Neural progenitor cell (in vitro differentiated cells): ENCODE measurements at regions not wholly inside any gene's neighbourhood (a gene's known extent, or its start where the extent isn't known, plus 50 kb on each side); places are given as distances from the start of the nearest gene placed in this dataset.

Experiments used
- DNase-seq: peaks from one replicate; pipeline ENCODE4 v3.0.0-alpha.2; 2016; ENCODE audit warnings: low spot score
- H2AFZ ChIP-seq: fragments of 200-600 bp; sonication (generic); replicated peaks from 2 replicates; pipeline ENCODE4 v1.6.1; 2016; ENCODE audit warnings: antibody characterized with exemption
- H3F3A ChIP-seq: fragments of 200-600 bp; sonication (generic); 2 replicates; pipeline ENCODE4 v1.6.1; 2016; ENCODE audit warnings: antibody characterized with exemption, low read depth
- H3K27ac ChIP-seq: fragments of 200-600 bp; sonication (generic); 2 replicates; pipeline ENCODE4 v1.5.1; 2016; ENCODE audit warnings: mild to moderate bottlenecking
- H3K27me3 ChIP-seq: fragments of 200-600 bp; sonication (generic); 2 replicates; pipeline ENCODE4 v1.6.1; 2016; ENCODE audit warnings: mild to moderate bottlenecking, moderate library complexity
- H3K36me3 ChIP-seq: fragments of 200-600 bp; sonication (generic); 2 replicates; pipeline ENCODE4 v1.5.1; 2016
- H3K4me1 ChIP-seq: fragments of 200-600 bp; sonication (generic); 2 replicates; pipeline ENCODE4 v1.6.1; 2016; ENCODE audit warnings: mixed run types
- H3K4me2 ChIP-seq: fragments of 200-600 bp; sonication (generic); 2 replicates; pipeline ENCODE4 v1.6.1; 2016
- H3K4me3 ChIP-seq: fragments of 200-600 bp; sonication (generic); 2 replicates; pipeline ENCODE4 v1.5.1; 2016
- H3K79me2 ChIP-seq: fragments of 200-600 bp; sonication (generic); 2 replicates; pipeline ENCODE4 v1.6.1; 2016; ENCODE audit warnings: low read depth
- H3K9ac ChIP-seq: fragments of 200-600 bp; sonication (generic); 2 replicates; pipeline ENCODE4 v1.6.1; 2016
- H3K9me3 ChIP-seq: fragments of 200-600 bp; sonication (generic); 2 replicates; pipeline ENCODE4 v1.5.1; 2016; ENCODE audit warnings: low read depth
- H4K20me1 ChIP-seq: fragments of 200-600 bp; sonication (generic); 2 replicates; pipeline ENCODE4 v1.6.1; 2016; ENCODE audit warnings: low read depth
- H3K27ac Mint-ChIP-seq: 3 replicates; pipeline ENCODE4 v1.8.0; 2021; ENCODE audit warnings: mixed read lengths
- H3K27me3 Mint-ChIP-seq: 2 replicates; pipeline ENCODE4 v1.8.0; 2022; ENCODE audit warnings: low read depth, mild to moderate bottlenecking, inconsistent platforms, moderate library complexity, mixed read lengths; ENCODE audit not compliant: insufficient read depth
- H3K36me3 Mint-ChIP-seq: 3 replicates; pipeline ENCODE4 v1.8.0; 2021; ENCODE audit warnings: mixed read lengths
- H3K4me1 Mint-ChIP-seq: 3 replicates; pipeline ENCODE4 v1.8.0; 2021; ENCODE audit warnings: mixed read lengths
- H3K4me3 Mint-ChIP-seq: 3 replicates; pipeline ENCODE4 v1.8.0; 2021; ENCODE audit warnings: mild to moderate bottlenecking, moderate library complexity, mixed read lengths
- H3K9me3 Mint-ChIP-seq: 3 replicates; pipeline ENCODE4 v1.8.0; 2020; ENCODE audit warnings: mixed read lengths
- EZH2 ChIP-seq: fragments of 200-600 bp; sonication (generic); IDR thresholded peaks from 2 replicates; pipeline ENCODE4 v1.6.1; 2017; ENCODE audit warnings: antibody characterized with exemption, mild to moderate bottlenecking, moderate library complexity
- EZH2phosphoT487 ChIP-seq: fragments of 200-600 bp; sonication (generic); IDR thresholded peaks from 2 replicates; pipeline ENCODE4 v1.6.1; 2017; ENCODE audit warnings: antibody characterized with exemption
- TF ChIP-seq, protein P1 (sequence below): fragments of 200-600 bp; sonication (generic); IDR thresholded peaks from 2 replicates; pipeline ENCODE4 v1.5.1; 2017; ENCODE audit warnings: antibody characterized with exemption, mild to moderate bottlenecking

DNA sequence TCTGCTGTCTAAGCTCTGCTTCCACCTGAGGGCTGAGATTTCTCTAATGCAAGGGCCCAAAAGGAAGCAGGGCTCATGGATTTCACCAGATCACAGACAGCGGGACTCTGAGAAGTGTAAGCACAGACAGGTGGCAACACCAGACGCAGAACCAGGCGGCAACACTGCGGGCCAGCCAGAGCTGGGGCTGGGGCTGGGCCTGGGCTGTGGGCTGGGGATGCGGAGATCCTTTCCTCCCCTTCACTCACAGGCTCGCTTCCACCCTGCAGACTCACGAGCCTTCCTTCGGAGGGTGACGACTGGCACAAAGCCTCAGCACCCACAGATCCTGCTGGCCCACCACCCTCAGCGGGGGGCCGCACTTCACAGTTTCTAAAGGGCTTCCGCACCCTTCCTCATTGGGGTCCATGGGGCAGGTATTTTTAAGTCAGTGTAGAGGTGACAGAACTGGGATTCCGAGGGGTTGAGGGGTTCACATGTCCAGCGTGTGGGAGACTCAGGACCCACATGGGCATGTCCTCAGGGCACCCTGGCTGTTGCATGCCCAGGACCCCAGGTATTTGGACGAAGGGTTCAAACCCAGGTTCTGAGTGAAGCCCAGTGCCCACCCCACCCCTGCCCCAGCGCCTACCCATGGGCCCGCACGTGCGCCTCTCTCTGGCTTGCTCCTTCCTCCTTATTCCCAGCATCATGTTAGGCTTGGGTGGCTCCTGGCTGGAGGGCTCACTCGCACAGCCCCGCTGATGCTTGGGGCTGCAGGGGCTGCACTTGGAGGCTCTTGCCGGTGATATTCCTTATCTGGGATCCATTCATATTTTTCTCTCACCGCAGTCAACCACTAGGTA lies 137.3 kb upstream of the GPR12 start:
- no peaks in the 10 kb centered on the region for H3K9me3 Mint-ChIP-seq
- TF ChIP-seq, protein P1, sequence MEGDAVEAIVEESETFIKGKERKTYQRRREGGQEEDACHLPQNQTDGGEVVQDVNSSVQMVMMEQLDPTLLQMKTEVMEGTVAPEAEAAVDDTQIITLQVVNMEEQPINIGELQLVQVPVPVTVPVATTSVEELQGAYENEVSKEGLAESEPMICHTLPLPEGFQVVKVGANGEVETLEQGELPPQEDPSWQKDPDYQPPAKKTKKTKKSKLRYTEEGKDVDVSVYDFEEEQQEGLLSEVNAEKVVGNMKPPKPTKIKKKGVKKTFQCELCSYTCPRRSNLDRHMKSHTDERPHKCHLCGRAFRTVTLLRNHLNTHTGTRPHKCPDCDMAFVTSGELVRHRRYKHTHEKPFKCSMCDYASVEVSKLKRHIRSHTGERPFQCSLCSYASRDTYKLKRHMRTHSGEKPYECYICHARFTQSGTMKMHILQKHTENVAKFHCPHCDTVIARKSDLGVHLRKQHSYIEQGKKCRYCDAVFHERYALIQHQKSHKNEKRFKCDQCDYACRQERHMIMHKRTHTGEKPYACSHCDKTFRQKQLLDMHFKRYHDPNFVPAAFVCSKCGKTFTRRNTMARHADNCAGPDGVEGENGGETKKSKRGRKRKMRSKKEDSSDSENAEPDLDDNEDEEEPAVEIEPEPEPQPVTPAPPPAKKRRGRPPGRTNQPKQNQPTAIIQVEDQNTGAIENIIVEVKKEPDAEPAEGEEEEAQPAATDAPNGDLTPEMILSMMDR = no peak
- TF ChIP-seq EZH2 (no peak), EZH2phosphoT487 (no peak)
- DNase-seq = no peak
- peak overlapping the region; percentile 31 for H3K4me3 Mint-ChIP-seq
- peak overlapping the region; percentile 71 for H3K4me2 ChIP-seq
- no peaks in the 10 kb centered on the region for H3K9me3 ChIP-seq
- no peaks in the 10 kb centered on the region for H3K79me2 ChIP-seq
- H3K4me3 ChIP-seq = no peak overlapping the region
- peaks cover 42% of the 10 kb centered on the region for H3K4me1 Mint-ChIP-seq
- peak overlapping the region; percentile 86 for H3K27ac ChIP-seq
- peaks cover 24% of the 10 kb centered on the region for H3K27me3 Mint-ChIP-seq
- peaks cover 10% of the 10 kb centered on the region for H4K20me1 ChIP-seq
- H3F3A ChIP-seq = peaks cover 31% of the 10 kb centered on the region
- no peaks in the 10 kb centered on the region for H3K27me3 ChIP-seq
- H3K36me3 Mint-ChIP-seq = no peaks in the 10 kb centered on the region
- peak overlapping the region; percentile 82 for H3K27ac Mint-ChIP-seq
- H3K36me3 ChIP-seq = no peaks in the 10 kb centered on the region
- peaks cover 58% of the 10 kb centered on the region for H3K4me1 ChIP-seq
- no peak overlapping the region for H2AFZ ChIP-seq
- H3K9ac ChIP-seq = no peak overlapping the region

DNA sequence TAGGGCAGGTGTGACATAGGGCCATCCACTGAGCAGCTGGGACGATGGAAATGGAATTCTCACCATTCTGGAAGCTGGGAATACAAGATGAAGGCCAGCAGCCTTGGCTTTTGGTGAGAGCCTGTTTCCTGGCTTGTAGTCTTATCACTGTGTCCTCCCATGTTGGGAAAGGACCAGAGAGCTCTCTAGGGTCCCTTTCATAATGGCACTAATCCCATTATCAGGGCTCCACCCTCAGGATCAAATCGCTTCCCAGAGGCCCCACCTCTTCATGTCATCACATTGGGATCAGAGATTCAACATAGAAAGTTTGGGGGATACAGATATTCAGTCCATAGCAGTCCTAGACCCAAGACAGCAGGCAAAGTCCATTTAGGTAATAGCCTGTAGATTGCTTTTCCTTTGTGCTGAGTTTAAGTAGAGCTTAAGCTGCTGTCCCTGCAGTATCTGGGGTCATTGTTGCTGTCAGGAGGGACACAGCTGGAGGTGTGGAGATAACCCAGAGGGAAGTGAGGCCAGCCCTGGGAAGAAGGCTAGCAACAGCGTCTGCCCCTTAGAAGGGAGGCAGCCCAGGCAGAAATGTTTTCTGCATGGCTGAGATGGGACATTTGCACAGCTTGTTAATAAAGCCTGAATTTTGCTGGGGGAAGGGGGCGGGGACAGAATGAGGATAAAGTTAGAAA lies 136.5 kb upstream of the GPR12 start:
- Histone ChIP-seq H3K4me1 (peaks cover 58% of the 10 kb centered on the region), H3K9ac (no peak overlapping the region), H3K36me3 (no peaks in the 10 kb centered on the region), H4K20me1 (peaks cover 10% of the 10 kb centered on the region), H3K79me2 (no peaks in the 10 kb centered on the region), H3K27ac (peak overlapping the region; percentile 86), H3K9me3 (no peaks in the 10 kb centered on the region), H3K4me2 (peak overlapping the region; percentile 71), H3F3A (peaks cover 31% of the 10 kb centered on the region), H3K27me3 (no peaks in the 10 kb centered on the region), H2AFZ (no peak overlapping the region), H3K4me3 (no peak overlapping the region)
- no peaks in the 10 kb centered on the region for H3K9me3 Mint-ChIP-seq
- H3K36me3 Mint-ChIP-seq = no peaks in the 10 kb centered on the region
- H3K27ac Mint-ChIP-seq = peak overlapping the region; percentile 82
- H3K4me1 Mint-ChIP-seq = peaks cover 42% of the 10 kb centered on the region
- TF ChIP-seq EZH2phosphoT487 (peak; percentile 59), EZH2 (no peak)
- peaks cover 24% of the 10 kb centered on the region for H3K27me3 Mint-ChIP-seq
- DNase-seq = peak; percentile 88
- H3K4me3 Mint-ChIP-seq = peak overlapping the region; percentile 13

DNA sequence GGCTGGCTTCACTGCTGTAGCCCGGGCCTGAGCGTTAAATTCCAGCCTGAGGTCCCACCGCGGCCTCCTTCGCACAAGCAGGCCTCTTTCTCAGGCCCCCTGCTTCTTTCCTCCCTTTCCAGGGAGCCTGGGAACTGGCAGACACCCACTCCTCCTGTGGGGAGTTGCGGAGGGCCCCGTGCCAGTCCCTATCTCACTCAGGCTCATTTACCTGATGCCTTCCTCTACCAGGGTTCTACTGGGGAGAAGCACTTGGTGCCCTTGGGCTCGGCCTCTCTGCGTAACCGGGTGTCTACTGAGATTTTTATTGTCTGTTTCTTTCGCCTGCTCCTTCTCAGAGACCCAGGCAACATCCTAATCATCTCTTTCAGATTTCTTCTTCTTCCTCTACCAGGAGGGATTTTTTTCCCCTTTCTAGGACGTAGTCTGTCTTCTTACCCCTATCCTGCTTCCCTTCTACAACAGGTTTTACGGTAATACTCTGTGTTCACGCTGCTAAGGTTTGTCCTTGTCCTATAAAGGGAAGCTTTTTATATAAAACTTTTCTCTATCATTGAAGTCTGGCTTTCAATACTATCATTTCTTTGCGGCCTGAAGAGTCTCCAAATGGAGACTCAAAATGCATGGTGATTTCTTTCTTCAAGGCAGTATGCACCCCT lies 135.4 kb upstream of the GPR12 start:
- Histone ChIP-seq H3K9ac (no peak overlapping the region), H4K20me1 (peaks cover 10% of the 10 kb centered on the region), H3K4me1 (peaks cover 56% of the 10 kb centered on the region), H3K4me2 (peak overlapping the region; percentile 71), H3K36me3 (no peaks in the 10 kb centered on the region), H3K4me3 (no peak overlapping the region), H3K9me3 (no peaks in the 10 kb centered on the region), H3K27ac (no peak overlapping the region), H3K79me2 (no peaks in the 10 kb centered on the region), H2AFZ (peak overlapping the region; percentile 81), H3F3A (peaks cover 31% of the 10 kb centered on the region), H3K27me3 (no peaks in the 10 kb centered on the region)
- no peak for DNase-seq
- peaks cover 22% of the 10 kb centered on the region for H3K27me3 Mint-ChIP-seq
- H3K9me3 Mint-ChIP-seq = no peaks in the 10 kb centered on the region
- H3K4me3 Mint-ChIP-seq = no peak overlapping the region
- H3K4me1 Mint-ChIP-seq = peaks cover 42% of the 10 kb centered on the region
- no peak overlapping the region for H3K27ac Mint-ChIP-seq
- H3K36me3 Mint-ChIP-seq = no peaks in the 10 kb centered on the region
- TF ChIP-seq, protein P1 = no peak
- TF ChIP-seq EZH2 (no peak), EZH2phosphoT487 (no peak)
